GM23248 (cell line): ENCODE measurements at regions not wholly inside any gene's neighbourhood (a gene's known extent, or its start where the extent isn't known, plus 50 kb on each side); places are given as distances from the start of the nearest gene placed in this dataset.

Experiments
- EZH2 ChIP-seq: fragments of 200-600 bp; sonication (generic); IDR thresholded peaks from 2 replicates; pipeline ENCODE4 v1.6.1; 2018; ENCODE audit warnings: antibody characterized with exemption, mild to moderate bottlenecking; ENCODE audit not compliant: insufficient read depth, poor library complexity, severe bottlenecking
- EZH2phosphoT487 ChIP-seq: fragments of 200-600 bp; sonication (generic); IDR thresholded peaks from 2 replicates; pipeline ENCODE4 v1.6.1; 2018; ENCODE audit warnings: antibody characterized with exemption, moderate library complexity, mild to moderate bottlenecking, low read depth; ENCODE audit not compliant: insufficient read depth

GRCh38 chr10:35848412-35848811 lies 206.3 kb upstream of the FZD8 start:
- no peak for TF ChIP-seq EZH2
- no peak for TF ChIP-seq EZH2phosphoT487
